HG02763 (cell line): ENCODE measurements at regions not wholly inside any gene's neighbourhood (a gene's known extent, or its start where the extent isn't known, plus 50 kb on each side); places are given as distances from the start of the nearest gene placed in this dataset.

Experiments
- ATAC-seq: cut with Tn5 transposase; IDR thresholded peaks from one replicate; pipeline ENCODE4 v1.9.1; 2021; ENCODE audit warnings: mild to moderate bottlenecking, moderate library complexity; ENCODE audit not compliant: unreplicated experiment

GRCh38 chr6:163946437-163946836 lies 531.9 kb downstream of the QKI start:
- no peak for ATAC-seq

- ATAC-seq: no peak
Observed at GRCh38 chr6:163945808-163946207, 531.3 kb downstream of the QKI start.

GRCh38 chr6:163944897-163945296 lies 530.4 kb downstream of the QKI start:
- no peak for ATAC-seq

GRCh38 chr6:163943607-163944385 lies 529.3 kb downstream of the QKI start:
- no peak for ATAC-seq

GRCh38 chr6:163942790-163943189 lies 528.3 kb downstream of the QKI start:
- no peak for ATAC-seq

- ATAC-seq: no peak
Observed at GRCh38 chr6:163941624-163941976, 527.1 kb downstream of the QKI start.

GRCh38 chr6:163940705-163941623 lies 526.4 kb downstream of the QKI start:
- ATAC-seq: no peak

GRCh38 chr6:163937071-163937470 lies 522.6 kb downstream of the QKI start:
- no peak for ATAC-seq

GRCh38 chr6:163935158-163935762 lies 520.7 kb downstream of the QKI start:
- no peak for ATAC-seq

GRCh38 chr6:163930012-163930411 lies 515.5 kb downstream of the QKI start:
- no peak for ATAC-seq

- no peak for ATAC-seq
Observed at GRCh38 chr6:163929538-163929937, 515.0 kb downstream of the QKI start.

GRCh38 chr6:163926642-163927041 lies 512.1 kb downstream of the QKI start:
- ATAC-seq: no peak

- ATAC-seq: no peak
Observed at GRCh38 chr6:163925839-163926238, 511.3 kb downstream of the QKI start.

GRCh38 chr6:163923658-163924411 lies 509.3 kb downstream of the QKI start:
- no peak for ATAC-seq

GRCh38 chr6:163922562-163922961 lies 508.0 kb downstream of the QKI start:
- ATAC-seq: no peak

GRCh38 chr6:163919652-163920051 lies 505.1 kb downstream of the QKI start:
- ATAC-seq: no peak

GRCh38 chr6:163916315-163917081 lies 502.0 kb downstream of the QKI start:
- no peak for ATAC-seq

GRCh38 chr6:163915131-163915530 lies 500.6 kb downstream of the QKI start:
- ATAC-seq: no peak

- ATAC-seq: no peak
Observed at GRCh38 chr6:163913045-163913444, 498.5 kb downstream of the QKI start.

GRCh38 chr6:163906006-163906710 lies 491.6 kb downstream of the QKI start:
- ATAC-seq: no peak
